ENCODE measurements at regions not wholly inside any gene's neighbourhood (a gene's known extent, or its start where the extent isn't known, plus 50 kb on each side); places are given as distances from the start of the nearest gene placed in this dataset.
"Not testable (repeated sequence)": the region's sequence is repeated elsewhere in the genome, so short reads cannot be mapped to it uniquely, and the experiment has no call there.

GRCh38 chr3:124147946-124148345, 156.0 kb upstream of the ROPN1 start:
- H3K4me3 ChIP-seq (ENCODE audit: insufficient read depth, low read length): no peak overlapping the region
- H3K27ac ChIP-seq (ENCODE audit: low read depth, low read length): no peak overlapping the region
- H3K36me3 ChIP-seq (ENCODE audit: insufficient read depth, low read length): no peaks in the 10 kb centered on the region
- H4K20me1 ChIP-seq (ENCODE audit: insufficient read depth, low read length): no peaks in the 10 kb centered on the region
- H3K79me2 ChIP-seq (ENCODE audit: insufficient read depth, low read length): no peaks in the 10 kb centered on the region
- H3K27me3 ChIP-seq (ENCODE audit: insufficient read depth, low read length): peaks cover 42% of the 10 kb centered on the region
- no peak for TF ChIP-seq CTCF (IDR thresholded peaks at IDR 0.05; ENCODE audit: extremely low read depth, low read depth, low read length)
- DNase-seq (ENCODE audit: insufficient read length, low spot score, missing footprints): no peak
- no peaks in the 10 kb centered on the region for H3K9me3 ChIP-seq (ENCODE audit: low read depth, low read length)
- no peak overlapping the region for H3K4me2 ChIP-seq (ENCODE audit: insufficient read depth, low read length)
- H2AFZ ChIP-seq (ENCODE audit: low read length): no peak overlapping the region
- no peaks in the 10 kb centered on the region for H3K4me1 ChIP-seq (ENCODE audit: insufficient read depth, low read length)

DNA sequence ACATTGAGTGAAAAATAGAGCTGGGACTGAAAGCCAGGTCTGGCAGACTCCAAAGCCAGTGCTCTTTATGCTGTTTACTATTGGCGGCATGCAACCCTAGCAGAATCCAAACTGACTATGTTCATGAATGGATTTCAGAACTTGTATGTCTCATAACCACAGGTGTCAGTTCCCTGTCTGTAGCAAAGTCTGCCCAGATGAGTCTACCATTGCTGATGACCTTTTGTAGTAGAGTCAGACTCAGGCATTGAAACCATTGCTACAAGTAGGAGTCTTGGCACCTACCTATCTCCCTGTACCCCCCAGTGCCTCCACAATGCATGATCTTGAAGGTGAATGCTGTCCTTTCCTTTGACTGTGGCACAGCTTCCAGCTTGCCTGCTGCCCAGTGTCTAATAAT, 157.2 kb upstream of the ROPN1 start:
- H3K27ac ChIP-seq (ENCODE audit: low read depth, low read length): no peak overlapping the region
- H3K4me3 ChIP-seq (ENCODE audit: insufficient read depth, low read length): no peak overlapping the region
- peaks cover 37% of the 10 kb centered on the region for H3K27me3 ChIP-seq (ENCODE audit: insufficient read depth, low read length)
- TF ChIP-seq CTCF (IDR thresholded peaks at IDR 0.05; ENCODE audit: extremely low read depth, low read depth, low read length): no peak
- DNase-seq (ENCODE audit: insufficient read length, low spot score, missing footprints): no peak
- no peaks in the 10 kb centered on the region for H3K4me1 ChIP-seq (ENCODE audit: insufficient read depth, low read length)
- no peak overlapping the region for H2AFZ ChIP-seq (ENCODE audit: low read length)
- no peaks in the 10 kb centered on the region for H4K20me1 ChIP-seq (ENCODE audit: insufficient read depth, low read length)
- no peaks in the 10 kb centered on the region for H3K79me2 ChIP-seq (ENCODE audit: insufficient read depth, low read length)
- H3K9me3 ChIP-seq (ENCODE audit: low read depth, low read length): no peaks in the 10 kb centered on the region
- H3K4me2 ChIP-seq (ENCODE audit: insufficient read depth, low read length): no peak overlapping the region
- H3K36me3 ChIP-seq (ENCODE audit: insufficient read depth, low read length): no peaks in the 10 kb centered on the region

GRCh38 chr3:124149771-124150170, 157.8 kb upstream of the ROPN1 start:
- H3K36me3 ChIP-seq (ENCODE audit: insufficient read depth, low read length): no peaks in the 10 kb centered on the region
- H2AFZ ChIP-seq (ENCODE audit: low read length): no peak overlapping the region
- no peak overlapping the region for H3K4me3 ChIP-seq (ENCODE audit: insufficient read depth, low read length)
- no peak for TF ChIP-seq CTCF (IDR thresholded peaks at IDR 0.05; ENCODE audit: extremely low read depth, low read depth, low read length)
- no peaks in the 10 kb centered on the region for H3K79me2 ChIP-seq (ENCODE audit: insufficient read depth, low read length)
- no peak for DNase-seq (ENCODE audit: insufficient read length, low spot score, missing footprints)
- no peak overlapping the region for H3K4me2 ChIP-seq (ENCODE audit: insufficient read depth, low read length)
- no peaks in the 10 kb centered on the region for H4K20me1 ChIP-seq (ENCODE audit: insufficient read depth, low read length)
- H3K27me3 ChIP-seq (ENCODE audit: insufficient read depth, low read length): peaks cover 31% of the 10 kb centered on the region
- no peaks in the 10 kb centered on the region for H3K9me3 ChIP-seq (ENCODE audit: low read depth, low read length)
- no peak overlapping the region for H3K27ac ChIP-seq (ENCODE audit: low read depth, low read length)
- no peaks in the 10 kb centered on the region for H3K4me1 ChIP-seq (ENCODE audit: insufficient read depth, low read length)

GRCh38 chr3:124152891-124153290, 161.0 kb upstream of the ROPN1 start:
- DNase-seq (ENCODE audit: insufficient read length, low spot score, missing footprints); H3K79me2 ChIP-seq (ENCODE audit: insufficient read depth, low read length); H3K27ac ChIP-seq (ENCODE audit: low read depth, low read length); H2AFZ ChIP-seq (ENCODE audit: low read length); H3K36me3 ChIP-seq (ENCODE audit: insufficient read depth, low read length); H3K4me2 ChIP-seq (ENCODE audit: insufficient read depth, low read length); H3K4me1 ChIP-seq (ENCODE audit: insufficient read depth, low read length); H3K4me3 ChIP-seq (ENCODE audit: insufficient read depth, low read length); H3K9me3 ChIP-seq (ENCODE audit: low read depth, low read length); H4K20me1 ChIP-seq (ENCODE audit: insufficient read depth, low read length): not testable (repeated sequence)
- H3K27me3 ChIP-seq (ENCODE audit: insufficient read depth, low read length): peaks cover 48% of the 10 kb centered on the region
